ENCODE measurements at regions not wholly inside any gene's neighbourhood (a gene's known extent, or its start where the extent isn't known, plus 50 kb on each side); places are given as distances from the start of the nearest gene placed in this dataset.
"Not testable (repeated sequence)": the region's sequence is repeated elsewhere in the genome, so short reads cannot be mapped to it uniquely, and the experiment has no call there.

- Histone ChIP-seq H3K9ac (no peak overlapping the region), H3K36me3 (ENCODE audit: control insufficient read depth, insufficient read depth, low read length) (no peaks in the 10 kb centered on the region), H3K9me3 (ENCODE audit: control insufficient read depth, low read length) (no peaks in the 10 kb centered on the region), H3K27ac (no peak overlapping the region), H3K4me1 (no peaks in the 10 kb centered on the region), H2AFZ (no peak overlapping the region), H3K4me2 (ENCODE audit: low read length) (no peak overlapping the region), H3K4me3 (ENCODE audit: low read depth, low read length) (no peak overlapping the region), H3K79me2 (no peaks in the 10 kb centered on the region), H3K27me3 (ENCODE audit: control insufficient read depth, insufficient read depth, low read length) (no peaks in the 10 kb centered on the region)
- no peak for TF ChIP-seq CTCF (IDR thresholded peaks at IDR 0.05)
These were observed 327.7 kb downstream of the TMX3 start for GRCh38 chr18:68387246-68387645.

- not testable (repeated sequence) for H3K27me3 ChIP-seq (ENCODE audit: control insufficient read depth, insufficient read depth, low read length); H3K4me1 ChIP-seq; H3K4me3 ChIP-seq (ENCODE audit: low read depth, low read length); H3K36me3 ChIP-seq (ENCODE audit: control insufficient read depth, insufficient read depth, low read length); H3K27ac ChIP-seq; H3K9me3 ChIP-seq (ENCODE audit: control insufficient read depth, low read length); H3K4me2 ChIP-seq (ENCODE audit: low read length); H3K79me2 ChIP-seq; H3K9ac ChIP-seq; H2AFZ ChIP-seq
These were observed 330.9 kb downstream of the TMX3 start for GRCh38 chr18:68383979-68384378.

GRCh38 chr18:68376926-68377325 is 338.0 kb downstream of the TMX3 start:
- no peak overlapping the region for H3K27ac ChIP-seq
- H2AFZ ChIP-seq, result no peak overlapping the region
- H3K36me3 ChIP-seq (ENCODE audit: control insufficient read depth, insufficient read depth, low read length), result no peaks in the 10 kb centered on the region
- no peaks in the 10 kb centered on the region for H3K79me2 ChIP-seq
- TF ChIP-seq CTCF (IDR thresholded peaks at IDR 0.05), result no peak
- no peak overlapping the region for H3K9ac ChIP-seq
- H3K4me1 ChIP-seq, result no peaks in the 10 kb centered on the region
- H3K27me3 ChIP-seq (ENCODE audit: control insufficient read depth, insufficient read depth, low read length), result no peaks in the 10 kb centered on the region
- no peak overlapping the region for H3K4me2 ChIP-seq (ENCODE audit: low read length)
- no peaks in the 10 kb centered on the region for H3K9me3 ChIP-seq (ENCODE audit: control insufficient read depth, low read length)
- H3K4me3 ChIP-seq (ENCODE audit: low read depth, low read length), result no peak overlapping the region

GRCh38 chr18:68362907-68363306 is 352.0 kb downstream of the TMX3 start:
- Histone ChIP-seq H3K79me2 (no peaks in the 10 kb centered on the region), H3K4me2 (ENCODE audit: low read length) (no peak overlapping the region), H3K4me3 (ENCODE audit: low read depth, low read length) (no peak overlapping the region), H3K9me3 (ENCODE audit: control insufficient read depth, low read length) (no peaks in the 10 kb centered on the region), H2AFZ (no peak overlapping the region), H3K9ac (no peak overlapping the region), H3K36me3 (ENCODE audit: control insufficient read depth, insufficient read depth, low read length) (no peaks in the 10 kb centered on the region), H3K4me1 (no peaks in the 10 kb centered on the region), H3K27ac (no peak overlapping the region), H3K27me3 (ENCODE audit: control insufficient read depth, insufficient read depth, low read length) (no peaks in the 10 kb centered on the region)
- no peak for TF ChIP-seq CTCF (IDR thresholded peaks at IDR 0.05)

- H3K9me3 ChIP-seq (ENCODE audit: control insufficient read depth, low read length), result no peaks in the 10 kb centered on the region
- H3K4me2 ChIP-seq (ENCODE audit: low read length), result no peak overlapping the region
- H3K27ac ChIP-seq, result no peak overlapping the region
- no peak overlapping the region for H3K9ac ChIP-seq
- H3K79me2 ChIP-seq, result no peaks in the 10 kb centered on the region
- no peak for TF ChIP-seq CTCF (IDR thresholded peaks at IDR 0.05)
- no peak overlapping the region for H3K4me3 ChIP-seq (ENCODE audit: low read depth, low read length)
- no peaks in the 10 kb centered on the region for H3K4me1 ChIP-seq
- H2AFZ ChIP-seq, result no peak overlapping the region
- H3K27me3 ChIP-seq (ENCODE audit: control insufficient read depth, insufficient read depth, low read length), result no peaks in the 10 kb centered on the region
- H3K36me3 ChIP-seq (ENCODE audit: control insufficient read depth, insufficient read depth, low read length), result no peaks in the 10 kb centered on the region
These were observed 359.3 kb downstream of the TMX3 start for GRCh38 chr18:68355637-68356036.

Data from parathyroid adenoma (tissue), 2 donors.